Glomerular endothelial cell (primary cell): ENCODE measurements at regions not wholly inside any gene's neighbourhood (a gene's known extent, or its start where the extent isn't known, plus 50 kb on each side); places are given as distances from the start of the nearest gene placed in this dataset.

ENCODE experiments used
- DNase-seq: peaks from one replicate; pipeline ENCODE4 v3.0.0-alpha.2; 2011; ENCODE audit warnings: low read depth, low spot score; ENCODE audit errors: extremely low read depth

GRCh38 chr19:28898249-28898648 is 314.7 kb downstream of the UQCRFS1 start:
- no peak for DNase-seq

- DNase-seq: no peak
Measured at GRCh38 chr19:28889941-28890670, 322.8 kb downstream of the UQCRFS1 start.

GRCh38 chr19:28887920-28888618 is 324.9 kb downstream of the UQCRFS1 start:
- no peak for DNase-seq

GRCh38 chr19:28886708-28887107 is 326.2 kb downstream of the UQCRFS1 start:
- no peak for DNase-seq

- DNase-seq: no peak
Measured at GRCh38 chr19:28885965-28886364, 327.0 kb downstream of the UQCRFS1 start.

- no peak for DNase-seq
Measured at GRCh38 chr19:28884786-28885476, 328.0 kb downstream of the UQCRFS1 start.

- DNase-seq: no peak
Measured at GRCh38 chr19:28883241-28883693, 329.7 kb downstream of the UQCRFS1 start.

GRCh38 chr19:28882818-28883217 is 330.1 kb downstream of the UQCRFS1 start:
- no peak for DNase-seq

GRCh38 chr19:28881616-28882015 is 331.3 kb downstream of the UQCRFS1 start:
- DNase-seq: no peak

GRCh38 chr19:28880735-28881401 is 332.1 kb downstream of the UQCRFS1 start:
- no peak for DNase-seq

- peak; percentile 37 for DNase-seq
Measured at GRCh38 chr19:28878862-28879566, 333.9 kb downstream of the UQCRFS1 start.

- DNase-seq: no peak
Measured at GRCh38 chr19:28876609-28877123, 336.3 kb downstream of the UQCRFS1 start.

GRCh38 chr19:28874742-28875141 is 338.2 kb downstream of the UQCRFS1 start:
- DNase-seq: no peak

GRCh38 chr19:28873301-28873700 is 339.6 kb downstream of the UQCRFS1 start:
- DNase-seq: no peak

GRCh38 chr19:28871099-28871725 is 341.7 kb downstream of the UQCRFS1 start:
- no peak for DNase-seq

- DNase-seq: no peak
Measured at GRCh38 chr19:28869459-28869858, 343.5 kb downstream of the UQCRFS1 start.

GRCh38 chr19:28868836-28869235 is 344.1 kb downstream of the UQCRFS1 start:
- DNase-seq: no peak

GRCh38 chr19:28867978-28868377 is 345.0 kb downstream of the UQCRFS1 start:
- no peak for DNase-seq

GRCh38 chr19:28864577-28865042 is 348.3 kb downstream of the UQCRFS1 start:
- DNase-seq: no peak
